IMR-90 (cell line): ENCODE measurements at regions not wholly inside any gene's neighbourhood (a gene's known extent, or its start where the extent isn't known, plus 50 kb on each side); places are given as distances from the start of the nearest gene placed in this dataset.

Source experiments
- ATAC-seq: fragments of 200-7000 bp; cut with Tn5 transposase; 2 replicates; pipeline ENCODE4 v1.9.1; 2020; ENCODE audit warnings: low read depth, mild to moderate bottlenecking, moderate library complexity
- BruUV-seq: library from RNA; stranded (reverse); fragments of 400-500 nt; replicated peaks from 2 replicates; lab custom pipeline; 2021; lab: Mats Ljungman, UMichigan
- CTCF ChIA-PET: fragments of 300-600 bp; formaldehyde crosslinking; extraction: SDS; loops from one replicate; lab custom pipeline; 2021; ENCODE audit warnings: antibody characterized with exemption; lab: Yijun Ruan, JAX
- POLR2A ChIA-PET: fragments of 300-600 bp; sonication (Branson Sonifier 250); formaldehyde crosslinking; loops from one replicate; lab custom pipeline; 2022; ENCODE audit warnings: antibody characterized with exemption; ENCODE audit not compliant: unreplicated experiment; lab: Charles Lee
- DNase-seq: peaks from one replicate; pipeline ENCODE4 v3.0.0; 2013
- H2AFZ ChIP-seq: replicated peaks from 2 replicates; pipeline ENCODE3; 2013; ENCODE audit warnings: low read length, mild to moderate bottlenecking; ENCODE audit not compliant: poor library complexity
- H2AK5ac ChIP-seq: 2 replicates; pipeline ENCODE4 v1.6.1; 2013; ENCODE audit warnings: low read depth, low read length, inconsistent platforms
- H2AK9ac ChIP-seq: replicated peaks from 2 replicates; pipeline ENCODE3; 2013; ENCODE audit warnings: mild to moderate bottlenecking, low read depth, low read length, moderate library complexity; ENCODE audit not compliant: poor library complexity
- H2BK120ac ChIP-seq: 2 replicates; pipeline ENCODE4 v1.6.1; 2013; ENCODE audit warnings: low read depth, low read length, inconsistent platforms
- H2BK15ac ChIP-seq: 3 replicates; pipeline ENCODE4 v1.6.1; 2013; ENCODE audit warnings: low read depth, low read length, inconsistent platforms
- H2BK20ac ChIP-seq: 2 replicates; pipeline ENCODE4 v1.6.1; 2013; ENCODE audit warnings: low read depth, mild to moderate bottlenecking, inconsistent platforms, low read length, moderate library complexity
- H2BK5ac ChIP-seq: 2 replicates; pipeline ENCODE4 v1.6.1; 2013; ENCODE audit warnings: mild to moderate bottlenecking, low read depth, low read length, inconsistent platforms; ENCODE audit not compliant: poor library complexity, severe bottlenecking
- H3K14ac ChIP-seq: replicated peaks from 2 replicates; pipeline ENCODE4 v1.6.1; 2013; ENCODE audit warnings: low read depth, low read length, inconsistent platforms
- H3K18ac ChIP-seq: 2 replicates; pipeline ENCODE4 v1.6.1; 2013; ENCODE audit warnings: low read depth, low read length, control low read depth
- H3K23ac ChIP-seq: 2 replicates; pipeline ENCODE4 v1.6.1; 2013; ENCODE audit warnings: low read depth, low read length, inconsistent platforms
- H3K27ac ChIP-seq: 2 replicates; pipeline ENCODE4 v1.5.1; 2013; ENCODE audit warnings: mild to moderate bottlenecking, control low read depth, low read length; ENCODE audit not compliant: insufficient read depth
- H3K27me3 ChIP-seq: 2 replicates; pipeline ENCODE4 v1.6.1; 2013; ENCODE audit warnings: low read length; ENCODE audit not compliant: control insufficient read depth, insufficient read depth
- H3K36me3 ChIP-seq: 2 replicates; pipeline ENCODE4 v1.6.1; 2013; ENCODE audit warnings: low read length, mixed read lengths; ENCODE audit not compliant: control insufficient read depth, insufficient read depth
- H3K4ac ChIP-seq: 2 replicates; pipeline ENCODE4 v1.6.1; 2013; ENCODE audit warnings: low read depth, low read length, inconsistent platforms
- H3K4me1 ChIP-seq: 2 replicates; pipeline ENCODE4 v1.6.1; 2013; ENCODE audit warnings: low read length, mixed read lengths; ENCODE audit not compliant: control insufficient read depth, insufficient read depth
- H3K4me2 ChIP-seq: 2 replicates; pipeline ENCODE4 v1.6.1; 2013; ENCODE audit warnings: low read depth, mild to moderate bottlenecking, control low read depth, low read length, moderate library complexity
- H3K4me3 ChIP-seq: 2 replicates; pipeline ENCODE4 v1.5.1; 2013; ENCODE audit warnings: low read depth, mild to moderate bottlenecking, control low read depth, low read length, moderate library complexity; ENCODE audit not compliant: insufficient read depth
- H3K56ac ChIP-seq: 2 replicates; pipeline ENCODE4 v1.6.1; 2013; ENCODE audit warnings: low read length, inconsistent platforms; ENCODE audit not compliant: insufficient read depth; ENCODE audit errors: extremely low read depth
- H3K79me1 ChIP-seq, 2 experiments: 2 replicates each; pipeline ENCODE4 v1.6.1; 2013; ENCODE audit warnings: low read length in 2 of 2, inconsistent platforms in 1 of 2, low read depth in 1 of 2
- H3K9ac ChIP-seq: 2 replicates; pipeline ENCODE4 v1.6.1; 2013; ENCODE audit warnings: low read depth, low read length, control low read depth
- H3K9me1 ChIP-seq: 2 replicates; pipeline ENCODE4 v1.6.1; 2013; ENCODE audit warnings: low read length, inconsistent platforms; ENCODE audit not compliant: insufficient read depth
- H3K9me3 ChIP-seq: 2 replicates; pipeline ENCODE4 v1.6.1; 2013; ENCODE audit warnings: low read length; ENCODE audit not compliant: control insufficient read depth, insufficient read depth
- H4K20me1 ChIP-seq: 2 replicates; pipeline ENCODE4 v1.6.1; 2013; ENCODE audit warnings: low read length, inconsistent platforms; ENCODE audit not compliant: insufficient read depth
- H4K5ac ChIP-seq: 2 replicates; pipeline ENCODE4 v1.6.1; 2013; ENCODE audit warnings: mild to moderate bottlenecking, low read depth, low read length, control low read depth
- H4K8ac ChIP-seq, 2 experiments: 2 replicates each; pipeline ENCODE4 v1.6.1; 2013; ENCODE audit warnings: low read depth in 2 of 2, low read length in 2 of 2, control low read depth in 1 of 2, inconsistent platforms in 1 of 2
- H4K91ac ChIP-seq: 2 replicates; pipeline ENCODE4 v1.6.1; 2013; ENCODE audit warnings: low read depth, low read length, inconsistent platforms; ENCODE audit not compliant: insufficient read depth
- BHLHE40 ChIP-seq: fragments of 150-350 bp; IDR thresholded peaks from 2 replicates; pipeline ENCODE4 v1.6.1; 2016; ENCODE audit warnings: mild to moderate bottlenecking, low read depth, low read length
- CEBPB ChIP-seq: IDR thresholded peaks from 2 replicates; pipeline ENCODE4 v1.6.1; 2012; ENCODE audit warnings: low read depth, low read length, improper control_type of control experiment
- CHD1 ChIP-seq: IDR thresholded peaks from 2 replicates; pipeline ENCODE4 v1.6.1; 2012; ENCODE audit warnings: low read depth, low read length, improper control_type of control experiment
- FOS ChIP-seq: fragments of 150-350 bp; IDR thresholded peaks from 2 replicates; pipeline ENCODE4 v1.6.1; 2016; ENCODE audit warnings: low read depth, low read length
- MAFK ChIP-seq: IDR thresholded peaks from 2 replicates; pipeline ENCODE4 v1.6.1; 2012; ENCODE audit warnings: low read depth, low read length, improper control_type of control experiment
- MAZ ChIP-seq: IDR thresholded peaks from 2 replicates; pipeline ENCODE4 v1.6.1; 2012; ENCODE audit warnings: low read depth, mild to moderate bottlenecking, low read length, improper control_type of control experiment, moderate library complexity, borderline replicate concordance
- MXI1 ChIP-seq: IDR thresholded peaks from 2 replicates; pipeline ENCODE4 v1.6.1; 2012; ENCODE audit warnings: low read depth, mild to moderate bottlenecking, low read length, moderate library complexity, borderline replicate concordance
- NFE2L2 ChIP-seq: fragments of 150-350 bp; IDR thresholded peaks from 2 replicates; pipeline ENCODE4 v1.6.1; 2016; ENCODE audit warnings: low read depth, mild to moderate bottlenecking, low read length
- POLR2A ChIP-seq: IDR thresholded peaks from 2 replicates; pipeline ENCODE4 v1.6.1; 2012; ENCODE audit warnings: mild to moderate bottlenecking, low read depth, low read length
- RAD21 ChIP-seq: IDR thresholded peaks from 2 replicates; pipeline ENCODE4 v1.6.1; 2012; ENCODE audit warnings: low read length, improper control_type of control experiment
- RCOR1 ChIP-seq: IDR thresholded peaks from 2 replicates; pipeline ENCODE4 v1.6.1; 2012; ENCODE audit warnings: mild to moderate bottlenecking, low read length, improper control_type of control experiment; ENCODE audit not compliant: insufficient replicate concordance
- RFX5 ChIP-seq: IDR thresholded peaks from 2 replicates; pipeline ENCODE4 v1.8.0; 2012; ENCODE audit warnings: low read depth, mild to moderate bottlenecking, low read length, moderate library complexity
- SMC3 ChIP-seq: fragments of 150-350 bp; IDR thresholded peaks from 2 replicates; pipeline ENCODE4 v1.6.1; 2016; ENCODE audit warnings: low read depth, mild to moderate bottlenecking, antibody characterized with exemption, low read length, moderate library complexity
- dilution Hi-C: fragments of 300-500 bp; cut with HindIII; formaldehyde crosslinking; loops from one replicate; pipeline ENCODE4 v1.14.3; 2018; ENCODE audit warnings: low sequenced_read_pairs; ENCODE audit not compliant: unreplicated experiment
- in situ Hi-C: fragments of 300-500 bp; cut with MboI; formaldehyde crosslinking; loops from 3 replicates; pipeline ENCODE4 v1.14.3; 2019; ENCODE audit warnings: low sequenced_read_pairs, inconsistent platforms, mixed read lengths
- intact Hi-C: fragments of 100-400 bp; cut with micrococcal nuclease; formaldehyde crosslinking; loops from 2 replicates; pipeline ENCODE4 v1.10.0; 2022
- TF ChIP-seq, protein P1 (sequence below): fragments of 150-350 bp; IDR thresholded peaks from 2 replicates; pipeline ENCODE4 v1.6.1; 2016; ENCODE audit warnings: low read depth, mild to moderate bottlenecking, low read length, moderate library complexity, borderline replicate concordance
- TF ChIP-seq, protein P2 (sequence below): conservative IDR thresholded peaks from 2 replicates; pipeline ENCODE4 v1.5.1; 2012; ENCODE audit warnings: mild to moderate bottlenecking, low read depth, low read length, improper control_type of control experiment
- TF ChIP-seq, protein P3 (sequence below): fragments of 150-350 bp; IDR thresholded peaks from 2 replicates; pipeline ENCODE4 v1.6.1; 2017; ENCODE audit warnings: mild to moderate bottlenecking, antibody characterized with exemption, low read length, low read depth

DNA sequence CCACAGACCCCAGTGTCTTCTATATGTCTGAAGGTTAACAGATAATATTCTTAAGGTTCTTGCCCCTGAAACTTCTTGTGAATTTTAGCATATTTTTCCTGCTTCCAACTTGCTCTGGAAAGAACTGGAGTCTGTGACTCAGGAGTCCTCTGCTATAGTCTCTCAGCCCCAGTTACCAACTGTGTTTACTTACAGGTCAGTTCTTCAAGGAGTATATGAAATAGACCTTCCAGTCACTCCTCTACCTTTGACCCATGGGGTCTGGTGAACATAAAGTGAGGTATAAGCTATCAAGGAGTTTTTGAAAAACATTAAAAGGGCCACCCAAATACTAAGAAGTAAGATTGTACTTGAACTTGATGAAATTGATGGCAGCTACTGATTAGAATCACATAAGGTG is 139.2 kb upstream of the ROPN1 start:
- Histone ChIP-seq H4K91ac (no peak overlapping the region), H2AK9ac (no peak overlapping the region), H3K9ac (no peak overlapping the region), H3K18ac (no peak overlapping the region), H4K20me1 (no peaks in the 10 kb centered on the region), H2BK20ac (no peak overlapping the region), H2AFZ (no peak overlapping the region), H3K9me1 (no peaks in the 10 kb centered on the region), H3K27me3 (peaks cover 4% of the 10 kb centered on the region), H3K27ac (no peak overlapping the region), H3K4me2 (no peak overlapping the region), H2AK5ac (no peak overlapping the region), H3K14ac (no peak overlapping the region), H3K4me3 (no peak overlapping the region), H3K9me3 (no peaks in the 10 kb centered on the region), H4K8ac (no peak overlapping the region), H2BK5ac (no peak overlapping the region), H3K79me1 (no peaks in the 10 kb centered on the region), H3K23ac (no peak overlapping the region), H3K36me3 (no peaks in the 10 kb centered on the region), H3K4ac (no peak overlapping the region), H2BK15ac (no peak overlapping the region), H2BK120ac (no peak overlapping the region), H4K5ac (no peak overlapping the region), H3K4me1 (0 out of 2 replicates have a peak, but pooled peaks cover 2% of the 10 kb centered on the region), H3K56ac (no peak overlapping the region)
- intact Hi-C loops (no loop called here), in situ Hi-C loops (no loop called here), dilution Hi-C loops (no loop called here)
- ATAC-seq (no peak), DNase-seq (no peak)
- TF ChIP-seq CHD1 (no peak), BHLHE40 (no peak), NFE2L2 (no peak), POLR2A (no peak), MXI1 (no peak), CEBPB (no peak), RAD21 (no peak), SMC3 (no peak), MAFK (no peak), MAZ (no peak), RFX5 (no peak), FOS (no peak), RCOR1 (no peak)
- TF ChIP-seq, protein P1, sequence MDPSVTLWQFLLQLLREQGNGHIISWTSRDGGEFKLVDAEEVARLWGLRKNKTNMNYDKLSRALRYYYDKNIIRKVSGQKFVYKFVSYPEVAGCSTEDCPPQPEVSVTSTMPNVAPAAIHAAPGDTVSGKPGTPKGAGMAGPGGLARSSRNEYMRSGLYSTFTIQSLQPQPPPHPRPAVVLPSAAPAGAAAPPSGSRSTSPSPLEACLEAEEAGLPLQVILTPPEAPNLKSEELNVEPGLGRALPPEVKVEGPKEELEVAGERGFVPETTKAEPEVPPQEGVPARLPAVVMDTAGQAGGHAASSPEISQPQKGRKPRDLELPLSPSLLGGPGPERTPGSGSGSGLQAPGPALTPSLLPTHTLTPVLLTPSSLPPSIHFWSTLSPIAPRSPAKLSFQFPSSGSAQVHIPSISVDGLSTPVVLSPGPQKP, result no peak
- TF ChIP-seq, protein P2, sequence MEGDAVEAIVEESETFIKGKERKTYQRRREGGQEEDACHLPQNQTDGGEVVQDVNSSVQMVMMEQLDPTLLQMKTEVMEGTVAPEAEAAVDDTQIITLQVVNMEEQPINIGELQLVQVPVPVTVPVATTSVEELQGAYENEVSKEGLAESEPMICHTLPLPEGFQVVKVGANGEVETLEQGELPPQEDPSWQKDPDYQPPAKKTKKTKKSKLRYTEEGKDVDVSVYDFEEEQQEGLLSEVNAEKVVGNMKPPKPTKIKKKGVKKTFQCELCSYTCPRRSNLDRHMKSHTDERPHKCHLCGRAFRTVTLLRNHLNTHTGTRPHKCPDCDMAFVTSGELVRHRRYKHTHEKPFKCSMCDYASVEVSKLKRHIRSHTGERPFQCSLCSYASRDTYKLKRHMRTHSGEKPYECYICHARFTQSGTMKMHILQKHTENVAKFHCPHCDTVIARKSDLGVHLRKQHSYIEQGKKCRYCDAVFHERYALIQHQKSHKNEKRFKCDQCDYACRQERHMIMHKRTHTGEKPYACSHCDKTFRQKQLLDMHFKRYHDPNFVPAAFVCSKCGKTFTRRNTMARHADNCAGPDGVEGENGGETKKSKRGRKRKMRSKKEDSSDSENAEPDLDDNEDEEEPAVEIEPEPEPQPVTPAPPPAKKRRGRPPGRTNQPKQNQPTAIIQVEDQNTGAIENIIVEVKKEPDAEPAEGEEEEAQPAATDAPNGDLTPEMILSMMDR, result no peak
- TF ChIP-seq, protein P3, sequence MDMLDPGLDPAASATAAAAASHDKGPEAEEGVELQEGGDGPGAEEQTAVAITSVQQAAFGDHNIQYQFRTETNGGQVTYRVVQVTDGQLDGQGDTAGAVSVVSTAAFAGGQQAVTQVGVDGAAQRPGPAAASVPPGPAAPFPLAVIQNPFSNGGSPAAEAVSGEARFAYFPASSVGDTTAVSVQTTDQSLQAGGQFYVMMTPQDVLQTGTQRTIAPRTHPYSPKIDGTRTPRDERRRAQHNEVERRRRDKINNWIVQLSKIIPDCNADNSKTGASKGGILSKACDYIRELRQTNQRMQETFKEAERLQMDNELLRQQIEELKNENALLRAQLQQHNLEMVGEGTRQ, result no peak
- CTCF ChIA-PET, result no interaction called here
- BruUV-seq, result no TSS peak
- POLR2A ChIA-PET, result no interaction called here
